MM.1S (cell line): ENCODE measurements at regions not wholly inside any gene's neighbourhood (a gene's known extent, or its start where the extent isn't known, plus 50 kb on each side); places are given as distances from the start of the nearest gene placed in this dataset.
"Not testable (repeated sequence)": the region's sequence is repeated elsewhere in the genome, so short reads cannot be mapped to it uniquely, and the experiment has no call there.

Experiments
- DNase-seq: peaks from one replicate; pipeline ENCODE4 v3.0.0-alpha.2; 2015
- H2AFZ ChIP-seq: fragments of 300-600 bp; sonication (generic); 2 replicates; pipeline ENCODE4 v1.6.0; 2016; ENCODE audit warnings: antibody characterized with exemption, low read length
- H3F3A ChIP-seq: fragments of 300-600 bp; sonication (generic); 2 replicates; pipeline ENCODE4 v1.6.1; 2016; ENCODE audit warnings: mild to moderate bottlenecking, antibody characterized with exemption, low read length, moderate library complexity, mixed read lengths; ENCODE audit not compliant: insufficient read depth
- H3K27ac ChIP-seq: fragments of 300-600 bp; sonication (generic); 2 replicates; pipeline ENCODE4 v1.5.1; 2016; ENCODE audit warnings: mild to moderate bottlenecking, low read length
- H3K27me3 ChIP-seq: fragments of 300-600 bp; sonication (generic); replicated peaks from 2 replicates; pipeline ENCODE4 v1.6.0; 2016; ENCODE audit warnings: low read length; ENCODE audit not compliant: insufficient read depth
- H3K36me3 ChIP-seq: fragments of 300-600 bp; sonication (generic); replicated peaks from 2 replicates; pipeline ENCODE4 v1.6.1; 2016; ENCODE audit warnings: mild to moderate bottlenecking, low read length, mixed read lengths; ENCODE audit not compliant: insufficient read depth
- H3K4me1 ChIP-seq: fragments of 300-600 bp; sonication (generic); 2 replicates; pipeline ENCODE4 v1.6.1; 2016; ENCODE audit warnings: low read length, mixed read lengths
- H3K4me2 ChIP-seq: fragments of 300-600 bp; sonication (generic); 2 replicates; pipeline ENCODE4 v1.6.0; 2016; ENCODE audit warnings: low read depth, low read length
- H3K4me3 ChIP-seq: fragments of 300-600 bp; sonication (generic); 2 replicates; pipeline ENCODE4 v1.5.1; 2016; ENCODE audit warnings: low read length, mixed read lengths
- H3K79me2 ChIP-seq: fragments of 300-600 bp; sonication (generic); 2 replicates; pipeline ENCODE4 v1.6.1; 2016; ENCODE audit warnings: mixed run types, low read length, mixed read lengths
- H3K9ac ChIP-seq: fragments of 300-600 bp; sonication (generic); 2 replicates; pipeline ENCODE4 v1.6.1; 2016; ENCODE audit warnings: low read length, mixed read lengths
- H3K9me2 ChIP-seq: fragments of 300-600 bp; sonication (generic); replicated peaks from 2 replicates; pipeline ENCODE4 v1.6.1; 2016; ENCODE audit warnings: mild to moderate bottlenecking, low read length, mixed read lengths; ENCODE audit not compliant: insufficient read depth
- H3K9me3 ChIP-seq: fragments of 300-600 bp; sonication (generic); replicated peaks from 2 replicates; pipeline ENCODE4 v1.6.1; 2016; ENCODE audit warnings: mild to moderate bottlenecking, low read length, mixed read lengths; ENCODE audit not compliant: insufficient read depth
- H4K20me1 ChIP-seq: fragments of 300-600 bp; sonication (generic); 2 replicates; pipeline ENCODE4 v1.6.1; 2016; ENCODE audit warnings: mild to moderate bottlenecking, low read length, moderate library complexity, mixed read lengths; ENCODE audit not compliant: insufficient read depth
- CTCF ChIP-seq: fragments of 300-600 bp; sonication (generic); IDR thresholded peaks from 2 replicates; pipeline ENCODE4 v1.5.1; 2016; ENCODE audit warnings: antibody characterized with exemption, low read length, mixed read lengths
- EZH2 ChIP-seq: fragments of 300-600 bp; sonication (generic); optimal IDR thresholded peaks from 2 replicates; pipeline ENCODE3; 2017; ENCODE audit warnings: low read depth, mild to moderate bottlenecking, antibody characterized with exemption, low read length, mixed read lengths
- EZH2phosphoT487 ChIP-seq: fragments of 300-600 bp; sonication (generic); IDR thresholded peaks from 2 replicates; pipeline ENCODE4 v1.6.1; 2018; ENCODE audit warnings: antibody characterized with exemption, low read length

GRCh38 chr5:42984307-42984706 lies 55.8 kb downstream of the ANXA2R start:
- no peak for DNase-seq
- Histone ChIP-seq H3K36me3 (no peaks in the 10 kb centered on the region), H3K79me2 (no peaks in the 10 kb centered on the region), H3K4me1 (no peaks in the 10 kb centered on the region), H3K27ac (no peak overlapping the region), H2AFZ (no peak overlapping the region), H3K27me3 (no peaks in the 10 kb centered on the region), H3K4me2 (no peak overlapping the region), H3K9me2 (no peaks in the 10 kb centered on the region), H3K9ac (no peak overlapping the region), H4K20me1 (no peaks in the 10 kb centered on the region), H3K9me3 (no peaks in the 10 kb centered on the region), H3K4me3 (no peak overlapping the region), H3F3A (no peaks in the 10 kb centered on the region)
- no peak for TF ChIP-seq EZH2
- TF ChIP-seq EZH2phosphoT487, result no peak
- TF ChIP-seq CTCF, result no peak

GRCh38 chr5:42982107-42982622 lies 58.0 kb downstream of the ANXA2R start:
- no peak overlapping the region for H3K9ac ChIP-seq
- DNase-seq, result no peak

GRCh38 chr5:42981417-42982106 lies 58.6 kb downstream of the ANXA2R start:
- not testable (repeated sequence) for H3K9me3 ChIP-seq, H3K79me2 ChIP-seq, H3K9ac ChIP-seq, H3F3A ChIP-seq, H3K4me3 ChIP-seq, H3K9me2 ChIP-seq, H3K27ac ChIP-seq, DNase-seq, H3K4me1 ChIP-seq, H2AFZ ChIP-seq, H3K27me3 ChIP-seq, H3K4me2 ChIP-seq, H3K36me3 ChIP-seq, H4K20me1 ChIP-seq

More at GRCh38 chr5:42982107-42982622, 58.0 kb downstream of the ANXA2R start:
- no peak overlapping the region for H2AFZ ChIP-seq
- no peak overlapping the region for H3K27ac ChIP-seq
- H3K79me2 ChIP-seq, result no peaks in the 10 kb centered on the region
- H3K27me3 ChIP-seq, result no peaks in the 10 kb centered on the region
- H3K4me3 ChIP-seq, result no peak overlapping the region
- no peaks in the 10 kb centered on the region for H3F3A ChIP-seq
- no peaks in the 10 kb centered on the region for H3K9me3 ChIP-seq
- TF ChIP-seq EZH2 (no peak), EZH2phosphoT487 (no peak), CTCF (no peak)
- H3K9me2 ChIP-seq, result no peaks in the 10 kb centered on the region
- no peaks in the 10 kb centered on the region for H4K20me1 ChIP-seq
- no peak overlapping the region for H3K4me2 ChIP-seq
- no peaks in the 10 kb centered on the region for H3K4me1 ChIP-seq
- no peaks in the 10 kb centered on the region for H3K36me3 ChIP-seq

- H3K4me1 ChIP-seq, H3K27me3 ChIP-seq, H2AFZ ChIP-seq, H3K79me2 ChIP-seq, DNase-seq, H3K27ac ChIP-seq, H3K9me3 ChIP-seq, H3F3A ChIP-seq, H4K20me1 ChIP-seq, H3K9me2 ChIP-seq, H3K4me3 ChIP-seq, H3K4me2 ChIP-seq, H3K9ac ChIP-seq, H3K36me3 ChIP-seq: not testable (repeated sequence)
These were observed 59.1 kb downstream of the ANXA2R start for GRCh38 chr5:42981015-42981414.

GRCh38 chr5:42980391-42980790 lies 59.7 kb downstream of the ANXA2R start:
- H3F3A ChIP-seq, H3K79me2 ChIP-seq, H3K27me3 ChIP-seq, H3K9ac ChIP-seq, H3K9me3 ChIP-seq, H3K36me3 ChIP-seq, DNase-seq, H3K27ac ChIP-seq, H3K4me1 ChIP-seq, H4K20me1 ChIP-seq, H3K4me2 ChIP-seq, H3K4me3 ChIP-seq, H2AFZ ChIP-seq, H3K9me2 ChIP-seq: not testable (repeated sequence)

GRCh38 chr5:42979242-42979641 lies 60.9 kb downstream of the ANXA2R start:
- H3K4me2 ChIP-seq, H3F3A ChIP-seq, H3K79me2 ChIP-seq, H3K9ac ChIP-seq, H2AFZ ChIP-seq, H3K36me3 ChIP-seq, H3K9me2 ChIP-seq, H3K27me3 ChIP-seq, H3K9me3 ChIP-seq, H4K20me1 ChIP-seq, H3K27ac ChIP-seq, H3K4me1 ChIP-seq, H3K4me3 ChIP-seq, DNase-seq: not testable (repeated sequence)
